Gastrocnemius medialis (tissue), 4 donors: ENCODE measurements at regions not wholly inside any gene's neighbourhood (a gene's known extent, or its start where the extent isn't known, plus 50 kb on each side); places are given as distances from the start of the nearest gene placed in this dataset.

ENCODE experiments used
- CTCF ChIP-seq, 5 experiments: fragments of 450-650 bp in 3 of 5; fragments of 200-600 bp in 2 of 5; sonication (generic) in 2 of 5; IDR thresholded peaks in 4 of 5; conservative IDR thresholded peaks in 1 of 5; 1 replicate in 4 of 5; 2 replicates in 1 of 5; pipeline ENCODE4 v1.5.1; 2016 to 2019; ENCODE audit warnings: antibody characterized with exemption in 5 of 5, mild to moderate bottlenecking in 3 of 5, moderate library complexity in 3 of 5
- POLR2A ChIP-seq, 2 donors: fragments of 450-650 bp; IDR thresholded peaks; one replicate each; pipeline ENCODE4 v1.6.1; 2017; ENCODE audit warnings: antibody characterized with exemption in 2 of 2, mild to moderate bottlenecking in 2 of 2, moderate library complexity in 2 of 2

- no peak for TF ChIP-seq CTCF (IDR thresholded peaks at IDR 0.05 in 4 of 5, conservative IDR thresholded peaks at IDR 0.05 in 1 of 5)
- no peak for TF ChIP-seq POLR2A (IDR thresholded peaks at IDR 0.05)
These were observed 457.5 kb upstream of the FANCL start for GRCh38 chr2:58698620-58699019.
